Fibroblast of skin of left biceps (primary cell): ENCODE measurements at regions not wholly inside any gene's neighbourhood (a gene's known extent, or its start where the extent isn't known, plus 50 kb on each side); places are given as distances from the start of the nearest gene placed in this dataset.

Experiments used
- DNase-seq, 2 experiments: peaks; one replicate each; pipeline ENCODE4 v3.0.0-alpha.2; 2013; ENCODE audit warnings: low read depth in 2 of 2

DNA sequence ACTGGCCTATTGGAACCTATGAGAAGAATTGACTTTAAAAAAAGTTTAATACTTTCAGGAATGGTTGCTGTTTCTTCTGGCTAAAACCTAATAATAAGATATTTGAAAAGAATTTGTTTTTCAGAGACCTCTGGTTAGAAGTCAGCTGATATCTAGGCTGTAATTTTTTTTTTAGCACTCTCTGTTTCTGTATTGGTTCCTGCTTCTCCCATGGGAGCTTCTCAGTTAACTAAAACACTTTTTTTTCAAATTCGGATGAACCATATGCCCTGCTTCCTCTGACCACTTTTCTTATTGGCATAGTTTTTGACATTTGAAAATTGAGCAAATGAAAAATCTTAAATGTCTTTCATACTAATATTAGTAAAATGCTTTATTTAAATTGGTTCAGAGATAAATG is 163.5 kb upstream of the SLC10A2 start:
- no peak for DNase-seq

DNA sequence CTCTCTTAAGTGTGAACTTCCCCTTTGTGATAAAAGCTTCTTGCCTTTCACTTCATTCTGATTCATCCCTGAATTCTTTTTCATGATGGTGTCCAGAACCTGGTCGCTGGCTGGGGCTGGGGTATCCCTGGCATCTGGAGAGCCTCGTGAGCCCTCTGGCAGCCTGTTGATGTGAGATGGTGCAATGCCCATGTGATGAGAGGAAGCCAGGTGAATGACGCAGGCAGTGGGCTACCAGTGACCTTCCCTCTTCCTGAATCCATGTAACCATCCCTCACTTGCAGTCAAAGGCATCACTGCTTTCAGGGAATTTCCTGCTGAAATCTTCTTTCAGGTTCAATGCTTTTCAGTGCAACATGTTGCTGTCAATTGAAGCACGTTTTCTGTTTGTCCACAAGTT is 158.6 kb upstream of the SLC10A2 start:
- no peak for DNase-seq

DNA sequence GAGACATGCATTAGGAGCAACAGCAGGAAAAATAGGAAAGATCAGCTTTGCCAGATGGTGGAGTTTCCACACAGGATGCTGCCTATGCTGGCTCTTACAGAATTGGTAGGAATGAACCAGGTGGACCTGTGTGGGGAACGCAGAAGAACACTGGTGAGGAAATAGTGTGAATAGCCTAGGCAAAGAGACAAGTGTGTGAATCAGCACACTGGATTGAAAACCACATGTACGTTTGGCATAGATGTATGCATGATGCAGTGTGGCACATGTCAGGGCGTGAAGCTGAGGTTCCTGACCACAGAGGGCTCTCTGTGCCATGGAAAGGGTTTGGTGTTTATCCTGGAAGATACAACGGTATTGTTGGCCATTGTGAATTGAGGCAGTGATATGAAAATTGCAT is 156.5 kb upstream of the SLC10A2 start:
- no peak for DNase-seq

DNA sequence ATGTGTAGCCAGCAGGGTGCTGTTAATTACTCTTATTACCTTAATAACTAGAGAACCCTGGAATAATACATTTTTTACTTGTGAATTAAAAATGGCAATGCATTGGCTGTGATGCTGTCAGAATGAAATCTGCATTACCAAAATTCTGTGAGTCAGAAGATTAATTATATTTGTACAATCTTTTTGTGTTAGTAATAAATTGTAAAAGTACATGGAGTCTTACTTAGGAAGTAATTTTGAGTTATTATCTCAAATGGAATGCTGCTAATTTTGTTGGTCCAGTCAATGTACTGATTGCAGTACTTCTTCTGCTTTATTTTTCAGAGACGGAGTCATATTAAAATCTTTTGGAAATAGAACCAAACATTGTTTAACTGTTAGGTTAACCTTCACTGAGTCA is 152.0 kb upstream of the SLC10A2 start:
- no peak for DNase-seq

DNA sequence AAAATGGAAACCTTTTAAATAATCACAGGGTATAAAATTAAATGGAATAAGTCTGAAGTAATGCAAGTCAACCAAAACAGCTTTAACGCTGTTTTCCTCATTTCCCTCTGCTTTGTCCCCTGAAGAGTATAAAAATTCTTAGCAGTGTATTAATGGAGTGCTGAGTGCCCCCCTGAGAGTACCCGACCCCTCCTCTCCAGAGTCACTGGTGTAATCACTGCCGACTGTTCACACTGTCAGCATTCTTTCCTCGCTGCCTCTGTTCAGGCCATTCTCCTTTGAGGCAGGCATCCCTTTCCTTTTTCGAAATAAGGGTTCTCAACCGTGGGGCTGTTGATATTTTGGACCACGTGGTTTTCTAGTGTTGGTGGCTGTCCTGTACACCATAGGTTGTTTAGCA is 146.9 kb upstream of the SLC10A2 start:
- DNase-seq = no peak

DNA sequence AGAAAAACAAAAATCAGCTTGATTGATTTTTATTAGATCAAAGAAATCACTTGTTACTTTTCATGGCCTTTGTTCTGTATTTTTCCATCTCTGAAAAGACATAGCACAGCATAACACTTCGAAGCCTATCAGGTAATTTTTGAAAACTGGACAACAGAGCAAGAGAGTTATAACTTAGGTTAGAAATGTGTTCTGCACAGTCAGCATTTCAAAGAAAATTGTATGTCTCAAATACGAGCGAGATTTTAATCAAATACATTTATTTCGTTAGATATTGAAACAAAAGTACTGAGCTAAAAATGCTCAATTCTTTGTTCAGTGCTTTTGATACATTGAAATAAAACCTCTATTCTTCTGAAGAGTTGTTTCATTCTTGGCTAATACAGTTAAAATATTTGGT is 144.1 kb upstream of the SLC10A2 start:
- no peak for DNase-seq

DNA sequence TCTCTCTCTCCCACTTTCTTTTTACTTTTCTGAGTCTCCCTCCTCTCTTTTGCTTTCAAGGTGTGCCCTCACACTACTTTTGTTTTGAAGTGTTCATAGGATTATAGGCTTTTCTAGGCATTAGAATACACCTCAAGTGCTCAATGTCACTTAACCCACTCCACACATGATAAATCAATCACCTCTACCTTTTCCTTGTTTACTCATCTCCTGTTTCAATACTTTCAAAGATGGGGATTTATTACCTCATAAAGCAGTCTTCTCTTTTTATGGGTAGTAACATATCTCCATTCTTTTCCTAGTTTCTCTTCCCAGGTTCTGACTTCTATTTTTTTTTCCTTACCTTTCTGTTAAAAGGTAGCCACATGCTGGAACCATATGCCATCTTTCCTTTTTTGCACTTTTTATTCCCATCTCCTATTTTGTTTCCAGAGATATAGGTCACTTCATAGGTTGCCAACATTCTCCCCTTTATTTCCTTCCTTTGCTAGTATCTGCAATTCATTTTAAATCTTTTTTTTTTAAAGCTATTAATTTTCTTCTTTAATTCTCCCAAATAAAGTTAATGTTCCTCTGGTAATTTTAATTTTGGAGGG is 137.6 kb upstream of the SLC10A2 start:
- no peak for DNase-seq

DNA sequence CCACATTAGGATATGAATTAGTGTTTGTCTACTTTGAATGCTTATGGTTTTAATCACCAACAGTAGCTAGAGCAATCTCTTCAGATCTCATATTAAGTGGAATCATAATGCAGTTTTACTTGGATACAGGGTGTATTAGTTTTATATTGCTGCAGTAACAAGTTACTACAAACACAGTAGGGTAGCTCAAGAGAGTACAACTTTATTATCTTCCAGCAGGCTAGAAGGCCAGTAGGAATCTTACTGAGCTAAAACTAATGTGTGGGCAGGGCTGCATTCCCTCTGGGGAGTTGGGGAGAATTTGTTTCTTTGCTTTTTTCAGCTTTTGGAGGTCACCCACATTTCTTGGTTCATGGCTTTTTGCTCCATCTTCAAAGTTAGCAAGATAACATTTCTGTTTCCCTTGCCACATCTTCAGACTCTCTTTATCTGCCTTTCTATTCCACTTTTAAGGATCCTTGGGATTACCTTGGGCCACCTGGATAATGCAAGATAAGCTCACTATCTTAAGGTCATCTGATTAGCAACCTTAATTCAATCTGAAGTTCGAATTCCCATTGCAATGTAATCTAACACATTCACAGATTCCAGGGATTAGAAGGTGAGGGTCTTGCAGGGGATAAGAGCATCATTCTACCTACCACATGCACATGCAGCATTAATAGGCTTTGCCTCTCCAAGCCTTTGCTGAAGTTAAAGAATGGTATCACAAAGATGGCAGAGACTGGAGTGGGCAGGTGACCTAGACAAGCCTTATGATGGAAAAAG is 134.1 kb upstream of the SLC10A2 start:
- DNase-seq = no peak

DNA sequence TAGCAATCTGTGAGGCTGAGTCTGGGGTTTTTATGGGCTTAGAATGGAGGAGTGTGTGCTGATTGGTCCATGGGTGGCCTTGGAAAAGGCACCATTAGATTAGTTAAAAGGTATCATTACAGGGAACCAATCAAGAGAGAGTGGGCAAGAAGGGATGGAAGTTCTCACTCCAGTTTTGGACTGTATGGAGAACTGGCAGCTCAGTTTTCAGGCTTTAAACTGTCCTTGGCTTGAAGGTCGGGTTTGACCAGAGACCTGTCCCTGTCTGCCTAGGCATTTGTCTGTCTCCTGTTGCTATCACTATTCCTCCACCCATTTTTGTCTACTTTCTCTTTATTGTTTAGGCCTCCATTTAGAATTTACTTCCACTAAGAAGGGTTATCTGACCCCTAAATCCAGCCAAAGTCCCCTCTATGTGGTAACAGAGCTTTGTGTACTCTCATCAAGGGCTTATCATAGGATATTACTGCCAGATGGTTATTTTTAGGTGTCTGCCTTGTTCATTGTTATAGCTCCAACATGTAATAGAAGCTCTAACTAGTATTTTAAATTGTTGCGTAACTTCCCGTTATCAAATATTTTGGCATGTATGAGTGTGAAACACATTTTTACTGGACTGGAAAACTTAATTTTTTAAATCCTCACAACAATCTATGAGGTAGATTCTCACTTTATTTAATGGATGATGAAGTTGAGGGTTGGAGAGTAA is 133.3 kb upstream of the SLC10A2 start:
- DNase-seq = no peak

DNA sequence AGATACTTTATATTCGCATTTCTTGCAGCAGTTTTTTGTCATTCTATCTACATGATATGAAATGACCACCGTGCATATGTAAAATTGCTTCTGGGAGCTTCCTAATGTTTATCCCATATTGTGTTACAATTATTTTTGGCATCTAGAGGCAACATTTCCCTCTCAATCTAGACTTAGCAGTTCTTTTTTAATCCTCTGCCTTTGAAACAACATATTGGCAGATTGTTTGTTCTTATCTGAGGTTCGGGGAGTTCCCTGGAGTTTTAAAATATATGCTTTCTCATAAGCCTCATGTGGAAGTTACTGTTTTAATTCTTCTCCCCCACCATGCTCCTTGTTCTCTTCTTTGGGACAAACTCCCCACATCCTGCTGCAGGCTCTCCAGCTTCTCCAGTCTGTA is 130.1 kb upstream of the SLC10A2 start:
- DNase-seq = no peak

DNA sequence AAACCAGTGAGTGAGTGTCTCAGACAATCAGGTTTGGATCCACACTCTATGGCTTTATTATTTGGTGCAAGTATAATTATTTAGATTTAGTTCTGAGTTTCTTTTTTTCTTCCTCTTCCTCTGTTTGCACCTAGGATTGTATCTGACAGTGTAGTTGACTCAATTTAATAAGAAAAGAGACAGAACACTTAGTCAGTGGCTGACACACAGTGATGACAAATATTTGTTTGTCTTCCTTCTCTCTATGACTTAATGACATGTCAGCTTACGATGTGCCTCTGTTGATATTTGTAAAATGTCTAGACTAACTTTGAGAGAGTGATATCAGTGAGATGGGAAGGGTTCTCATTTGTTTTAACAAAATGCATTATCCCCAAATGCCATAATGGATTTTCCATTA is 129.5 kb upstream of the SLC10A2 start:
- DNase-seq = no peak

DNA sequence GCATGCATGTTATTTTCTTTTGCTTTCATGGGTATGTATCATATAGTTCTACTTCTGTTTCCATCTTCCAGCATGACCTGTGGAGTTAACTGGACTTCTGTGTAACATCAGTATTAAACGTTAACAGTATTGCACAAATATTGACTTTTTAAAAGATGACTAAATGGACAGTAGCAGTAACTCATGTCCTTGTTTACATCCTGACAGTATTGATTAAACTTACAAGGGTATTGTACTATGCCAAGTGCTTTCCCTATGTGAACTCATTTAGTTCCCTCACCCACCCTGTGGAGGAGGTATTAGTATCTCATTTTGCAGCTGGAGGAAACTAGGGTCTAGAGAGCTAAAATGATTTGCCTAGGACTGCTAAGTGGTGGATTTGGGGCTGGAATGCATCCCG is 128.7 kb upstream of the SLC10A2 start:
- no peak for DNase-seq

DNA sequence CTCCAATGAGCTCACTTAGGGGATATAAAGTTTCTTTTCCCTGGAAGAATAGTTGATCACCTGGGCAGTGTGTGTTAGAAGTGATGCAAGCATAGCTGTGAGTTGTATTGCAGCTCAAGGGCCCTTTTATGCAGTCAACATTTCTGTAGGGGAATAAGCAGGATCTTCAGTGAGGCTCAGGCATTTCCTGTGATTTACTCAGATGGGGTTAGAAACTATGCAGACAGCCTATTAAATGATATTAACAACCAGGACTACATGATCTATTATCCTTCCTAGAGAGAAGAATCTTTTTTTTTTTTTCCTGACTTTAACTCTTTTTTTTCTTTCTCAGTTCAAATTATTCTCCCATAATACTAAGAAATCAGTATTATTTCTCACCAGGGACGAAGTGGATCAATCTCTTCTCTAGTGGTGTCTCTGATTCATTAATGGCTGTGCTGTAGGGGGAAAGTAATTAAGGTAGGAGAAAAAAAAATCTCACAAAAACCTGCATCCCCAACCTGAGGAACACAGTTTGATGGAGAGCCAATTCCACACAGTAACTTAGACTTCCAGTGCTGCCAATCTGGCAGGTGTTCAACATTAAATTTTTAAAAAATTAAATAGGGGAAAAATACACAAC is 126.4 kb upstream of the SLC10A2 start:
- DNase-seq = peak; percentile 8 to 10

DNA sequence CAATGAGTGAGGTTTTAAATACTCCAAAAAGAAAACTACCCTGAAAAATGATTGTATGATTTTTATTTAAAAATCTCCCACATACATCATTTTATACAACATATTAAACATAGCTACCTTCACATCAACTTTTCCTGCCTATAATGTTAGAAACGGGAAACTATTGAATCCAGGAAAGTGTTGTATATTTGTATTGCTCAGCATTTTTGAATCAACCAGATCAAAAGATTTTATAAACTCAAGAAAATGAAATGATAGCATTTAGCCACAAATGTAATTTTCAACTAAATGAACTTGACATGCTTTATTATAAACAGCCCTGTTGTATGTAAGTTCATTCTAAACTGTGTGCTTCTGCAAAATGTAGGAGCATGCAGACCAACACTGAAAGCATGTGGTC is 124.6 kb upstream of the SLC10A2 start:
- DNase-seq = no peak

DNA sequence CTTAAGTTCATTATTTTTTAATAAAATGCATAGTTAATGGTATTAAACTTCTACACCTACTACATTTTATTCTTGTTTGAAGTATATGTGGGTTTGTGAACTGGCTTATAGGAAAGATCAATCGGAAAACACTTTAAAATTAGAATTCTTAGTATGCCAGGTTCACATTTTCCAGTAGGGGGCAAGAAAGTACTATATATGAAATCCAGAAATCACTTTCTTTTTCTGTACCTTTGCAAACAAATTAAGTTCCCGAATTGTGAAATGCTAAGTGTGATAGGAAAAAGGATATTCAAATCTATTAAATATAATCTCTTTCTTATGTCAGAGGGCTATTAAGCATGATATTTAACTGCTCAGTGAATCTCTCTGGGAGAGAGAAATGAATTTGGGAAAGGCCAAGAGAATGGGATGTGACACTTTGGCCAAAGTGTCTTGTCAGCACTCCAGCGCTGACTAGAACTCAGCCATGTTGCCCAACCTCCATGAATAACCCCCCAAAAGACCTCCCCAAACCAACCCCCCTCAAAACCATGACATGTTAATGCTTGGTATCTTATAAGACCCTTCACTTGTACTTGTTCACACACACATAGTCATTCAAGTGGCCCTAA is 122.6 kb upstream of the SLC10A2 start:
- DNase-seq = peak; percentile 10 to 12

DNA sequence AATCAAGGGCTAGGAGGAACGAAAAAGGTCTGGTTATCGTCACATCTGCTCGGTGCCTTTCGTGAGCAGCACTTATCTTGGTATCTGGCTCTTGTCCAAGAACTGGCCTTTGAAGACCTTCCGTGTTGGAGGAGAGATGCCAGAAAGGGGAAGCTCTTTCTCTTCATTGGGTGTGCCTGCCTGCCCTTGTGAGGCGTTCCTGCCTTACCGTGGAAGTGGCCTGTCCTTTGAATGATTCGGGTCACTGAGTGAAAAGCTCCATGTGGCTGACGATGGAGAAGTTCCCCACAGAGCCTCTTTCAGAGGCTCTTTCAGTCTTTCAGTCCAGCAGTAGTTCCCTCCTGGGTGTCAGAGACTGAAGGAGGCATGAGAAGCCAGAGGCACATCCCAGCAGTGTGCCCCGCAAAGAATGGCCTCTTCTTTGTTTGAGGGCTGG is 121.5 kb upstream of the SLC10A2 start:
- DNase-seq = no peak

DNA sequence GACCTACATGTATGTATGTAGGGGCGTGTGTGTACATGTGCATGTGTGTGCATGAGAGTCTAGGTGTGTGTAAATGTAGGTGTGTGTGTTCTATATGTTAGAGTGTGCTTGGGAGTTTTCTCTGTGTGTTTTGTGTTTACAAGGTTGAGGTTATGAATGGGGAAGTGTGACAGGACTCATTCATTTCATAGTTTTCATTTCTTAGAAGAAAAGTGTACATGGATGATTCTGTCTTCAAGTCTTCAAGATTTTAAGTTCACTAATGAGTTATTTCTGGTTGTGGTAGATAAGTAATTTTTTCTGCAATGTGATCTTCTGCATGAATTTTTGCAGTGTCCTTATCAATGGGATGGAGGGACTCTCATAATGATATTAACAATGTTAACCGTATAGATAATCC is 118.2 kb upstream of the SLC10A2 start:
- DNase-seq = no peak

DNA sequence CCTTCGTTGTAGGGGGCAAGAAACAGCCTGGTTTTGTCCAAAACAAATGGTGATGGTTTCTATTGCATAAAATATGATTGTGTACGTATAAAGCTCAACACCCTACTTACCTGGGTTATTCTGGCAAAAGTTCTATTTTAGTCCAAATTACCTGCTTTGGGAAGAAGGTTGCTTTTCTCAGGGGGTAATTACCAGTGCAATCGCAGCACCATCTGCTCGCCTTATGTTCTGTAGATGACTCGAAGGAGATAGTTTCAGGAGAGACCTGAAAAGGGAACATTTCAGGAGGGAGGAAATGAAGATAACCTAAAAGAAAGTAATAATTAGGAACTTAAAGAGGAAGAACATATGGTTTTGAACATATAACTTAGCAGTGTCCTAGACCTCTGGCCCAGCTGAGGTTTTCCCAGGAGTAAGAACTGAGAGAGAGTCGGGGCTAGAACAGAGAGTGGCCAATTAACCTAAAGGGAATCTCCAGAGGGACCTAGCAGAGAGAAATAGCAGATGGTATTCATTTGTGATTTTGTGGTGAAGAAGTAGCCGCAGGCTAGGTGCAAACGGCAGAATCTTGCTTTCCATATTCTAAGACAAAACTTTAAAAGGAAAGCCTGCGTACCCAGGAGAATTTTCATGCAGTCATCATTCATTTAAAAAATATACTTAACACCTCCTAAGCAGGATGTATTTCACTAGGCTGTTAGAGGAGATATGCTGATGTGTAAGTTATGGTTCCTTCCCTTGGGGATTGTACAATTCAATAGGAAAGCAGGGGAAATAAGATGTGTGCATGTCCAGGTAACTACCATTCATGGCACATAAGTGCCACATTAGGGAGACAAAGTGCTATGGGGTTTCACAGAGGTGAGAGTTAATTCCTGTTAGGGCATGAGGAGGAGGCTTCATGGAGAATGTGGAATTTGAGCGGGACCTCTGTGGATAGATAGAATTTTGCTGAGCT is 113.0 kb upstream of the SLC10A2 start:
- no peak for DNase-seq

DNA sequence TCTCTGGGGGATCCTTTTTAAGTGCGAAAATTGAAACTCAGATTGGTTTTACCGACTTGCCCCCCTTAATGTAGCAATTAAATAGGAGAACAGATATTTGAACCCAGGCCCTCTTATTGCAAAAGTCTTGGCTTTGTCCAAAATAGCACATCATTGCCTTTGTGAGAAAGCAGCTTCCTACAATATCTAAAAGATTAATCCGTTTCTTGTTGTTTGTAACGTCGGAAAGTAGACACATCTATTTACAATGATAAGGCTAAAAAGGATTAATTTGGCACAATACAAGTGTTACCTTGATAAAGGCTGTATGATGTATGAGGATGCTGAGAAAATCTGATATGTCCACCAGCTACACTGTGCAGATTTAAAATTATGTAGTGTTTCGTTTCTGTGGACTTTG is 108.7 kb upstream of the SLC10A2 start:
- no peak for DNase-seq

DNA sequence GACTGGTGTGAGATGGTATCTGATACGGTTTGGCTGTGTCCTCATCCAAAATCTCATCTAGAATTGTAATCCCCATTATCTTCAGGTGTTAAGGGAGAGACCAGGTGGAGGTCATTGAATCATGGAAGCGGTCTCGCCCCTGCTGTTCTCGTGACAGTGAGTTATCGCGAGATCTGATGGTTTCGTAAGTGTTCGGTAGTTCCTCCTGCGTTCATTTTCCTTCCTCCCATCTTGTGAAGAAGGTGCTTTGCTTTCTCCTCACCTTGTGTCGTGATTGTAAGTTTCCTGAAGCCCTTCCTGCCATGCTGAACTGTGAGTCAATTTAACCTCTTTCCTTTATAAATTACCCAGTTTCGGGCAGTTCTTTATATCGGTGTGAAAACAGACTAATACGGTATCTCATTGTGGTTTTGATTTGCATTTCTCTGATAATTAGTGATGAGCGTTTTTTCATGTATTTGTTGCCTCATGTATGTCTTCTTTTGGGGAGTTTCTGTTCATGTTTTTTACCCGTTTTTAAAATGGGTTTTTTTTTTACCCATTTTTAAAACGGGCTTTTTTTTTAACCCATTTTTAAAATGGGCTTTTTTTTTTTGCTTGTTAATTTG is 102.8 kb upstream of the SLC10A2 start:
- DNase-seq = no peak

DNA sequence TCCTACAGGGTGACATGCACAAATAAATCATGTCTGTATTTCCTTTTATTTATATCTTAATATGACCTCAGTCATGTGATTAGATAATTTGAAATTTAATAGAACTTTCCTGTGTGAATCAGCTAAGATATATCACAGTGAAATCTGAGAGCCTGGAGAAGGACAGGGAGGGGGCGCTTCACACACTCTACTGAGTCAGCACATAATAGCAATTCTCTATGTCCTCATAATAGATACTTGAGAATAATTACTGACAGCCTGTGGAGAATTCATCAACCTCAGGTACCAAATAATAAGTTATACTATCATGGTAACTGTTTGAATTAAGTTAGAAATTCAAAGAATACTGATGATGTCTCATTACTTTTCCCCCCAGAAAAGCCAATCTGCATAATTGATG is 98.0 kb upstream of the SLC10A2 start:
- DNase-seq = no peak
